ENCODE measurements at regions not wholly inside any gene's neighbourhood (a gene's known extent, or its start where the extent isn't known, plus 50 kb on each side); places are given as distances from the start of the nearest gene placed in this dataset.

DNA sequence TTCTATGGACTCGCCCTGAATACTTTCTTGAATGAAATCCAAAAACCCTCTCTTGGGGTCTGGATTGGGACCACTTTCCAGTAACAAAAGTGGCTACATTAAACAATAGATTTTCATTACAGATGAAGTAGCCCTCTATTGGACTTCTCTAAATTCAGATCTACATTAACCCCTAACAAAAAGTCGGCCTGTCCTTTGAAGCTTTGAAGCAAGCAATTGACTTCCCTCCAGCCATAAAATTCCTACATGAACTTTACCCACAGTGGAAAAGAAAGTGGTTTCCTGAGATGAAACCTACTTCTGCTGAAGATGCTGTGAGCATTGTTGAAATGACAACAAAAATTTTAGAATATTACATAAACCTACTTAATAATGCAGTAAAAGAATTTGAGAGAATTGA is 967.1 kb upstream of the ROBO1 start:
- TF ChIP-seq, protein P1, sequence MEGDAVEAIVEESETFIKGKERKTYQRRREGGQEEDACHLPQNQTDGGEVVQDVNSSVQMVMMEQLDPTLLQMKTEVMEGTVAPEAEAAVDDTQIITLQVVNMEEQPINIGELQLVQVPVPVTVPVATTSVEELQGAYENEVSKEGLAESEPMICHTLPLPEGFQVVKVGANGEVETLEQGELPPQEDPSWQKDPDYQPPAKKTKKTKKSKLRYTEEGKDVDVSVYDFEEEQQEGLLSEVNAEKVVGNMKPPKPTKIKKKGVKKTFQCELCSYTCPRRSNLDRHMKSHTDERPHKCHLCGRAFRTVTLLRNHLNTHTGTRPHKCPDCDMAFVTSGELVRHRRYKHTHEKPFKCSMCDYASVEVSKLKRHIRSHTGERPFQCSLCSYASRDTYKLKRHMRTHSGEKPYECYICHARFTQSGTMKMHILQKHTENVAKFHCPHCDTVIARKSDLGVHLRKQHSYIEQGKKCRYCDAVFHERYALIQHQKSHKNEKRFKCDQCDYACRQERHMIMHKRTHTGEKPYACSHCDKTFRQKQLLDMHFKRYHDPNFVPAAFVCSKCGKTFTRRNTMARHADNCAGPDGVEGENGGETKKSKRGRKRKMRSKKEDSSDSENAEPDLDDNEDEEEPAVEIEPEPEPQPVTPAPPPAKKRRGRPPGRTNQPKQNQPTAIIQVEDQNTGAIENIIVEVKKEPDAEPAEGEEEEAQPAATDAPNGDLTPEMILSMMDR (IDR thresholded peaks at IDR 0.05): no peak
- TF ChIP-seq POLR2A (IDR thresholded peaks at IDR 0.05): no peak

Measured in testis (tissue), 2 donors.